DND-41 (cell line): ENCODE measurements at regions not wholly inside any gene's neighbourhood (a gene's known extent, or its start where the extent isn't known, plus 50 kb on each side); places are given as distances from the start of the nearest gene placed in this dataset.

Source experiments
- ATAC-seq: fragments of 200-7000 bp; cut with Tn5 transposase; 3 replicates; pipeline ENCODE4 v1.9.1; 2021; ENCODE audit warnings: low read depth; ENCODE audit not compliant: insufficient read depth
- DNase-seq: peaks from one replicate; pipeline ENCODE4 v3.0.0-alpha.2; 2020
- H2AFZ ChIP-seq: 2 replicates; pipeline ENCODE4 v1.6.0; 2012; ENCODE audit warnings: low read depth, low read length
- H3K27ac ChIP-seq: 2 replicates; pipeline ENCODE4 v1.5.1; 2012; ENCODE audit warnings: low read length, inconsistent platforms
- H3K27me3 ChIP-seq: fragments of 200-600 bp; sonication (generic); 2 replicates; pipeline ENCODE4 v1.6.0; 2012; ENCODE audit warnings: low read length, mild to moderate bottlenecking, inconsistent platforms; ENCODE audit not compliant: insufficient read depth, poor library complexity
- H3K36me3 ChIP-seq: 2 replicates; pipeline ENCODE4 v1.5.1; 2012; ENCODE audit warnings: low read length, inconsistent platforms; ENCODE audit not compliant: insufficient read depth
- H3K4me1 ChIP-seq: 2 replicates; pipeline ENCODE4 v1.5.1; 2012; ENCODE audit warnings: mild to moderate bottlenecking, low read length; ENCODE audit not compliant: insufficient read depth
- H3K4me2 ChIP-seq: 2 replicates; pipeline ENCODE4 v1.6.0; 2012; ENCODE audit warnings: mild to moderate bottlenecking, moderate library complexity, low read length, inconsistent platforms; ENCODE audit not compliant: insufficient read depth
- H3K4me3 ChIP-seq, 2 experiments: fragments of 200-600 bp in 1 of 2; shearing (Covaris generic) in 1 of 2; 2 replicates each; pipeline ENCODE4 v1.5.1; 2012 to 2016; ENCODE audit warnings: inconsistent platforms in 2 of 2, low read length in 2 of 2, mild to moderate bottlenecking in 2 of 2, low read depth in 1 of 2, moderate library complexity in 1 of 2
- H3K79me2 ChIP-seq: 2 replicates; pipeline ENCODE4 v1.6.0; 2012; ENCODE audit warnings: low read length, inconsistent platforms; ENCODE audit not compliant: insufficient read depth
- H3K9ac ChIP-seq: 2 replicates; pipeline ENCODE4 v1.6.0; 2012; ENCODE audit warnings: low read depth, mild to moderate bottlenecking, inconsistent platforms, low read length, moderate library complexity
- H3K9me3 ChIP-seq: 2 replicates; pipeline ENCODE4 v1.5.1; 2012; ENCODE audit warnings: low read length, moderate library complexity, mild to moderate bottlenecking, inconsistent platforms; ENCODE audit not compliant: insufficient read depth, severe bottlenecking
- H4K20me1 ChIP-seq: 2 replicates; pipeline ENCODE4 v1.6.0; 2012; ENCODE audit warnings: low read length; ENCODE audit not compliant: insufficient read depth
- CTCF ChIP-seq: IDR thresholded peaks from 2 replicates; pipeline ENCODE4 v1.5.1; 2012; ENCODE audit warnings: borderline replicate concordance, low read length, moderate library complexity, mild to moderate bottlenecking; ENCODE audit not compliant: poor library complexity, severe bottlenecking; ENCODE audit errors: extremely low read depth
- EZH2 ChIP-seq: IDR thresholded peaks from 3 replicates; pipeline ENCODE4 v1.6.1; 2012; ENCODE audit warnings: borderline replicate concordance, low read depth, mild to moderate bottlenecking, moderate library complexity, low read length, inconsistent platforms; ENCODE audit not compliant: severe bottlenecking

- H3K27me3 ChIP-seq: no peaks in the 10 kb centered on the region
- no peak overlapping the region for H3K27ac ChIP-seq
- no peaks in the 10 kb centered on the region for H3K79me2 ChIP-seq
- H3K9me3 ChIP-seq: no peaks in the 10 kb centered on the region
- H2AFZ ChIP-seq: no peak overlapping the region
- no peak overlapping the region for H3K9ac ChIP-seq
- no peaks in the 10 kb centered on the region for H4K20me1 ChIP-seq
- TF ChIP-seq EZH2: no peak
- TF ChIP-seq CTCF: no peak
- ATAC-seq: no peak
- no peaks in the 10 kb centered on the region for H3K36me3 ChIP-seq
- H3K4me2 ChIP-seq: no peak overlapping the region
- H3K4me1 ChIP-seq: no peaks in the 10 kb centered on the region
- no peak for DNase-seq
- no peak overlapping the region for H3K4me3 ChIP-seq
Measured at GRCh38 chr15:70214941-70215635, 117.4 kb upstream of the TLE3 start.

- H3K27me3 ChIP-seq: no peaks in the 10 kb centered on the region
- no peak overlapping the region for H3K27ac ChIP-seq
- no peaks in the 10 kb centered on the region for H3K79me2 ChIP-seq
- H3K4me1 ChIP-seq: no peaks in the 10 kb centered on the region
- DNase-seq (no peak), ATAC-seq (peak; percentile 44; the same call in 1 of the 3 replicates)
- H2AFZ ChIP-seq: no peak overlapping the region
- H3K9ac ChIP-seq: no peak overlapping the region
- H3K4me2 ChIP-seq: no peak overlapping the region
- H3K36me3 ChIP-seq: no peaks in the 10 kb centered on the region
- H3K9me3 ChIP-seq: no peaks in the 10 kb centered on the region
- no peak overlapping the region for H3K4me3 ChIP-seq
- H4K20me1 ChIP-seq: no peaks in the 10 kb centered on the region
- TF ChIP-seq EZH2: no peak
- no peak for TF ChIP-seq CTCF
Measured at GRCh38 chr15:70214276-70214675, 116.6 kb upstream of the TLE3 start.

GRCh38 chr15:70213794-70214193, 116.1 kb upstream of the TLE3 start:
- Histone ChIP-seq H3K27ac (no peak overlapping the region), H3K27me3 (no peaks in the 10 kb centered on the region), H3K4me3 (no peak overlapping the region), H2AFZ (no peak overlapping the region), H3K9me3 (no peaks in the 10 kb centered on the region), H4K20me1 (no peaks in the 10 kb centered on the region), H3K36me3 (no peaks in the 10 kb centered on the region), H3K4me1 (no peaks in the 10 kb centered on the region), H3K79me2 (no peaks in the 10 kb centered on the region), H3K9ac (no peak overlapping the region), H3K4me2 (no peak overlapping the region)
- DNase-seq: no peak
- no peak for ATAC-seq
- TF ChIP-seq EZH2 (no peak), CTCF (no peak)

- no peaks in the 10 kb centered on the region for H4K20me1 ChIP-seq
- H3K4me2 ChIP-seq: no peak overlapping the region
- no peaks in the 10 kb centered on the region for H3K79me2 ChIP-seq
- no peak overlapping the region for H3K27ac ChIP-seq
- no peaks in the 10 kb centered on the region for H3K27me3 ChIP-seq
- TF ChIP-seq EZH2 (no peak), CTCF (no peak)
- no peak overlapping the region for H3K9ac ChIP-seq
- H3K4me3 ChIP-seq: no peak overlapping the region
- no peak overlapping the region for H2AFZ ChIP-seq
- no peak for DNase-seq
- H3K9me3 ChIP-seq: no peaks in the 10 kb centered on the region
- H3K36me3 ChIP-seq: no peaks in the 10 kb centered on the region
- no peaks in the 10 kb centered on the region for H3K4me1 ChIP-seq
- no peak for ATAC-seq
Measured at GRCh38 chr15:70212963-70213315, 115.2 kb upstream of the TLE3 start.
